GM18868 (cell line): ENCODE measurements at regions not wholly inside any gene's neighbourhood (a gene's known extent, or its start where the extent isn't known, plus 50 kb on each side); places are given as distances from the start of the nearest gene placed in this dataset.

Experiments
- ATAC-seq: cut with Tn5 transposase; IDR thresholded peaks from one replicate; pipeline ENCODE4 v1.9.1; 2021; ENCODE audit warnings: mild to moderate bottlenecking, moderate library complexity; ENCODE audit not compliant: unreplicated experiment

GRCh38 chr4:128341634-128342033 lies 54.0 kb upstream of the PGRMC2 start:
- no peak for ATAC-seq

GRCh38 chr4:128338634-128339355 lies 51.2 kb upstream of the PGRMC2 start:
- no peak for ATAC-seq

GRCh38 chr4:128337863-128338262 lies 50.2 kb upstream of the PGRMC2 start:
- ATAC-seq = no peak
